ENCODE measurements at regions not wholly inside any gene's neighbourhood (a gene's known extent, or its start where the extent isn't known, plus 50 kb on each side); places are given as distances from the start of the nearest gene placed in this dataset.
"Not testable (repeated sequence)": the region's sequence is repeated elsewhere in the genome, so short reads cannot be mapped to it uniquely, and the experiment has no call there.

DNA sequence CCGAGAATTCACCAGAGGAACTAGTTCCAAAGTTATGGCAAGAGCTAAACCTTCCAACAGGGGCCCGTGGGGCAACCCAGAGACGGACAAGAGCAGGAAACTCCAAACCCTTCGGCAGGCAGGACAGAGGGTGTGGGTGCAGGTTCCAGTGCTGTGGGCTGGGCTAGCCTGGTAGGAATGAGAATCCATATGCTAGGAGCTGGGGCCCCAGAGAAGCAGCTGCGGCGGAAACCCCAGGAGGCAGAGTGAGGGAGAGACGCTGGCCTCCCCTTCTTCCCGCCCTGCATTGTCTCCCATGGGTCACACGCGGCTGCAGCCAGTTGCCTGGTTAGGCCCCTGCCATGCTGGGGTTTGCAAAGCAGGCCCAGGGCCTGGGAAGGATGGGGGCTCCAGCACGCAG lies 126.2 kb upstream of the ALDH3B2 start:
- not testable (repeated sequence) for H3K9me3 ChIP-seq (ENCODE audit: insufficient read depth, low read depth, low read length); H3K9ac ChIP-seq (ENCODE audit: low read depth, low read length); H3K27me3 ChIP-seq (ENCODE audit: insufficient read depth, low read length); H3K27ac ChIP-seq (ENCODE audit: low read length); H3K36me3 ChIP-seq (ENCODE audit: insufficient read depth, low read depth, low read length); H3K4me1 ChIP-seq (ENCODE audit: insufficient read depth, low read length); H3K4me3 ChIP-seq (ENCODE audit: low read length)

- not testable (repeated sequence) for H3K36me3 ChIP-seq (ENCODE audit: insufficient read depth, low read depth, low read length); H3K27me3 ChIP-seq (ENCODE audit: insufficient read depth, low read length); H3K9me3 ChIP-seq (ENCODE audit: insufficient read depth, low read depth, low read length); H3K4me1 ChIP-seq (ENCODE audit: insufficient read depth, low read length); H3K4me3 ChIP-seq (ENCODE audit: low read length); H3K9ac ChIP-seq (ENCODE audit: low read depth, low read length); H3K27ac ChIP-seq (ENCODE audit: low read length)
Observed at GRCh38 chr11:67799808-67800207, 125.4 kb upstream of the ALDH3B2 start.

- H3K27me3 ChIP-seq (ENCODE audit: insufficient read depth, low read length); H3K4me3 ChIP-seq (ENCODE audit: low read length); H3K27ac ChIP-seq (ENCODE audit: low read length); H3K36me3 ChIP-seq (ENCODE audit: insufficient read depth, low read depth, low read length); H3K9me3 ChIP-seq (ENCODE audit: insufficient read depth, low read depth, low read length); H3K4me1 ChIP-seq (ENCODE audit: insufficient read depth, low read length); H3K9ac ChIP-seq (ENCODE audit: low read depth, low read length): not testable (repeated sequence)
Observed at GRCh38 chr11:67797726-67798521, 123.5 kb upstream of the ALDH3B2 start.

DNA sequence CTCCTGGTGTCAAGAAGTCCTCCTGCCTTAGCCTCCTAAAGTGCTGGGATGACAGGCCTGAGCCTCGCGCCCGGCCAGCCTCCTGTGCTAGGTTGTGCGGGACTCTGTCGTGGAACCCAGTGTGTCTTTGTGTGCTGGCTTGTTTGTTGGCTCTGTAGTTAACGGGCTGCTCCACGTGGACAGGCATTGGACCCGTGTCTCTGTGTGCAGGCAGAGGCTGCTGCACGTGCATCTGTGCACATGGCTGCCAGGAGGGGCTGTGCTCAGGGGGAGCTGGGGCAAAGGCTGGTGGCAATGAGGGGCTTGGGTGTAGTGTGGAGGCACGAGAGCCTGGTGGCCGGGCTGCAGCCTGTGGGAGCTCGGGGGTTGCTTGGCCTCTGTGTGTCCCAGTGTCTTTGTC lies 121.3 kb upstream of the ALDH3B2 start:
- Histone ChIP-seq H3K27ac (ENCODE audit: low read length) (no peak overlapping the region), H3K4me1 (ENCODE audit: insufficient read depth, low read length) (no peaks in the 10 kb centered on the region), H3K4me3 (ENCODE audit: low read length) (no peak overlapping the region), H3K27me3 (ENCODE audit: insufficient read depth, low read length) (no peaks in the 10 kb centered on the region), H3K9me3 (ENCODE audit: insufficient read depth, low read depth, low read length) (no peaks in the 10 kb centered on the region), H3K9ac (ENCODE audit: low read depth, low read length) (no peak overlapping the region), H3K36me3 (ENCODE audit: insufficient read depth, low read depth, low read length) (no peaks in the 10 kb centered on the region)

- not testable (repeated sequence) for H3K9me3 ChIP-seq (ENCODE audit: insufficient read depth, low read depth, low read length); H3K4me1 ChIP-seq (ENCODE audit: insufficient read depth, low read length); H3K36me3 ChIP-seq (ENCODE audit: insufficient read depth, low read depth, low read length); H3K27me3 ChIP-seq (ENCODE audit: insufficient read depth, low read length); H3K9ac ChIP-seq (ENCODE audit: low read depth, low read length); H3K27ac ChIP-seq (ENCODE audit: low read length); H3K4me3 ChIP-seq (ENCODE audit: low read length)
Observed at GRCh38 chr11:67793750-67794149, 119.3 kb upstream of the ALDH3B2 start.

- not testable (repeated sequence) for H3K27ac ChIP-seq (ENCODE audit: low read length); H3K4me1 ChIP-seq (ENCODE audit: insufficient read depth, low read length); H3K4me3 ChIP-seq (ENCODE audit: low read length); H3K36me3 ChIP-seq (ENCODE audit: insufficient read depth, low read depth, low read length); H3K9me3 ChIP-seq (ENCODE audit: insufficient read depth, low read depth, low read length); H3K27me3 ChIP-seq (ENCODE audit: insufficient read depth, low read length); H3K9ac ChIP-seq (ENCODE audit: low read depth, low read length)
Observed at GRCh38 chr11:67792273-67792990, 118.0 kb upstream of the ALDH3B2 start.

DNA sequence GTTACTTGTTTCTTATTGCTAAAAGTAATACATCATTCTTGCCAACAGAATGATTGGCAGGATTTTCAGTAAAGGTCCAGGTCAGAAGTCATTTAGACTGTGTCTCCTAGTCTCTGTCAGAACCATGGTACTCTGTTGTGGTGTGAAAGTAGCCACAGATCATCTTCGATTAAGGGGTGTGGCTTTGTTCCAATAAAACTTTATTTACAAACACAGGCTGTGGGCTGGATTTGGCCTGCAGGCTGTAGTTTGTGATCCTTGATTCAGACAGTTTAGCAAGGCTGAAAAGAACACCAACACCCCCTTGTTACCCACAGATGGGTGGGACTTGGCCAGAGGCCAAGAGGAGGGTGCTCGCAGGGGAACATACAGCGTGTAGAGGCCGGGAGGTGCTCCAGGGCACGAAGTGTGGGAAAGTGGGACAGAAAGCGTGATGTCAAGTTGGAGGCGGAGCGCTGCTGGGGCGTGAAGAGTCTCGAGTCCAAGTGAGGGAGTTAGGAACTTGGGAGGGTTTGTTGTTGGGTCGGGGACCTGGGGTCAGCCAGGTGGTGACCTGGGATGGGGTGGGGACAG lies 117.3 kb upstream of the ALDH3B2 start:
- H3K27me3 ChIP-seq (ENCODE audit: insufficient read depth, low read length); H3K4me3 ChIP-seq (ENCODE audit: low read length); H3K9ac ChIP-seq (ENCODE audit: low read depth, low read length); H3K4me1 ChIP-seq (ENCODE audit: insufficient read depth, low read length); H3K36me3 ChIP-seq (ENCODE audit: insufficient read depth, low read depth, low read length); H3K9me3 ChIP-seq (ENCODE audit: insufficient read depth, low read depth, low read length); H3K27ac ChIP-seq (ENCODE audit: low read length): not testable (repeated sequence)

GRCh38 chr11:67788341-67788695 lies 113.9 kb upstream of the ALDH3B2 start:
- H3K4me1 ChIP-seq (ENCODE audit: insufficient read depth, low read length); H3K9me3 ChIP-seq (ENCODE audit: insufficient read depth, low read depth, low read length); H3K27me3 ChIP-seq (ENCODE audit: insufficient read depth, low read length); H3K4me3 ChIP-seq (ENCODE audit: low read length); H3K27ac ChIP-seq (ENCODE audit: low read length); H3K36me3 ChIP-seq (ENCODE audit: insufficient read depth, low read depth, low read length); H3K9ac ChIP-seq (ENCODE audit: low read depth, low read length): not testable (repeated sequence)

DNA sequence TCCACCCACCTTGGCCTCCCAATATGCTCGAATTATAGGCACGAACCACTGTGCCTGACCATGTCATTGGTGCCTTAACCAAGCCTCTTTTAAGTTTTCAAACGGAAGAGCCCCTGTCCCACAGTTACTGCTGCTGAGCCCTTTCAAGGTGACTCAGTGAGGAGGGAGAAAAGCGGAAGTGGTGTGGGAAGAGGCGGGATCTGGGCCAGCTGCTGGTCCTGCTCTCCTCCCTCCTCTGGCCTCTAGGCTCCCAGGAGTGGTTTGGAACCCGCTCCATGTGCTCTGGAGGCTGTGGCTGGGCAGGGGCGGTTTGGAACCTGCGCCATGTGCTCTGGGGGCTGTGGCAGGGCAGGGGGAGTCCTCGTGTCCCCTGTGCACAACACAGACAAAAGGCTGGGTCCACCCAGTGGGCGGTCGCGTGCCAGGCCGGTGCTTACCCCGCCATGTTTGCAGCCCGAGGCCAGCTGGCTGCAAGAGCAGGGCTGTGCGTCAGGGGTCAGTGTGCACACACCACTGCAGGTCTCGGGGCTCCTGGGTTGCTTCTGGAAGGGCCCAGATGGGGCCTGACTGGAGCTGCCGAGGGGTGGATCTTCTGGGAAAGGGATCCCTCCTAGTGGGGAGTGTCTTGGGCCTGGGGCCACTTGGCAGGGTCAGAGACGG lies 113.4 kb upstream of the ALDH3B2 start:
- H3K27me3 ChIP-seq (ENCODE audit: insufficient read depth, low read length); H3K27ac ChIP-seq (ENCODE audit: low read length); H3K4me3 ChIP-seq (ENCODE audit: low read length); H3K4me1 ChIP-seq (ENCODE audit: insufficient read depth, low read length); H3K9me3 ChIP-seq (ENCODE audit: insufficient read depth, low read depth, low read length); H3K9ac ChIP-seq (ENCODE audit: low read depth, low read length); H3K36me3 ChIP-seq (ENCODE audit: insufficient read depth, low read depth, low read length): not testable (repeated sequence)

- H3K36me3 ChIP-seq (ENCODE audit: insufficient read depth, low read depth, low read length); H3K9ac ChIP-seq (ENCODE audit: low read depth, low read length); H3K4me1 ChIP-seq (ENCODE audit: insufficient read depth, low read length); H3K27me3 ChIP-seq (ENCODE audit: insufficient read depth, low read length); H3K27ac ChIP-seq (ENCODE audit: low read length); H3K4me3 ChIP-seq (ENCODE audit: low read length); H3K9me3 ChIP-seq (ENCODE audit: insufficient read depth, low read depth, low read length): not testable (repeated sequence)
Observed at GRCh38 chr11:67781967-67782366, 107.5 kb upstream of the ALDH3B2 start.

DNA sequence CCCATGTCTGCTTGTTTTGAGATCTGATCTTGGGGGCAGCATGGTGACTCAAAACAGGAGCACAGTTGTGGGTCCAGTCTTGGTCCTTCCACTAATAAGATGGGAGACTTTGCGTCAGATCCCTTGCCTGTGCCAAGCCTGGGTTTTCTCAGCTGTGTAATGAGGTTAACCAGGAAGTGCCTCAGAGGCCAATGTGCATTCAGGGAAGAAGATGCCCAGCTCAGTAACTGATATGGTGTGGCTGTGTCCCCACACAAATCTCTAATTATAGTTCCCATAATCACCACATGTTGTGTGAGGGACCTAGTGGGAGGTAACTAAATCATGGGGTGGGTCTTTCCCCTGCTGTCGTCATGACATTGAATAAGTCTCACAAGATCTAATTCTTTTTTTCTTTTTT lies 107.1 kb upstream of the ALDH3B2 start:
- H3K27me3 ChIP-seq (ENCODE audit: insufficient read depth, low read length); H3K4me3 ChIP-seq (ENCODE audit: low read length); H3K36me3 ChIP-seq (ENCODE audit: insufficient read depth, low read depth, low read length); H3K9me3 ChIP-seq (ENCODE audit: insufficient read depth, low read depth, low read length); H3K4me1 ChIP-seq (ENCODE audit: insufficient read depth, low read length); H3K9ac ChIP-seq (ENCODE audit: low read depth, low read length); H3K27ac ChIP-seq (ENCODE audit: low read length): not testable (repeated sequence)

DNA sequence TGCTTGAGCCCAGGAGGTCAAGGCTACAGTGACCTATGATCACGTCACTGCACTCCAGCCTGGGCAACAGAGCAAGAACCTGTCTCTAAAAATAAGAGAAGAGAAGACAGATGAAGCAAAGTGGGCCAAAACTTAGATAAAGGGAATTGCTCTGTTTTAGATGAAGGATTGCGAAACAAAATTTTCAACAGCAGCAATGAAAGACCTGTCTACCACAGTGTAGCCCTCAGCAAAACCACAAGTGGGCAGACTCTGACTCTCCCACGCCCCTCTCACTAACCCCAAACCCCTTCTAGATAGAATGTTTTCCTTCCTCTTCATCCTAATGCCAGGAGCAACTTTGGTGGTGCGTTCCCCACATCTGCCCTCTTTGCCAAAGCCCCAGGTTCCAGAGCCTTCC lies 105.6 kb upstream of the ALDH3B2 start:
- no peaks in the 10 kb centered on the region for H3K4me1 ChIP-seq (ENCODE audit: insufficient read depth, low read length)
- no peak overlapping the region for H3K4me3 ChIP-seq (ENCODE audit: low read length)
- no peak overlapping the region for H3K27ac ChIP-seq (ENCODE audit: low read length)
- H3K36me3 ChIP-seq (ENCODE audit: insufficient read depth, low read depth, low read length) = no peaks in the 10 kb centered on the region
- H3K9ac ChIP-seq (ENCODE audit: low read depth, low read length) = no peak overlapping the region
- H3K27me3 ChIP-seq (ENCODE audit: insufficient read depth, low read length) = no peaks in the 10 kb centered on the region
- no peaks in the 10 kb centered on the region for H3K9me3 ChIP-seq (ENCODE audit: insufficient read depth, low read depth, low read length)
